ENCODE measurements at regions not wholly inside any gene's neighbourhood (a gene's known extent, or its start where the extent isn't known, plus 50 kb on each side); places are given as distances from the start of the nearest gene placed in this dataset.
"Not testable (repeated sequence)": the region's sequence is repeated elsewhere in the genome, so short reads cannot be mapped to it uniquely, and the experiment has no call there.

DNA sequence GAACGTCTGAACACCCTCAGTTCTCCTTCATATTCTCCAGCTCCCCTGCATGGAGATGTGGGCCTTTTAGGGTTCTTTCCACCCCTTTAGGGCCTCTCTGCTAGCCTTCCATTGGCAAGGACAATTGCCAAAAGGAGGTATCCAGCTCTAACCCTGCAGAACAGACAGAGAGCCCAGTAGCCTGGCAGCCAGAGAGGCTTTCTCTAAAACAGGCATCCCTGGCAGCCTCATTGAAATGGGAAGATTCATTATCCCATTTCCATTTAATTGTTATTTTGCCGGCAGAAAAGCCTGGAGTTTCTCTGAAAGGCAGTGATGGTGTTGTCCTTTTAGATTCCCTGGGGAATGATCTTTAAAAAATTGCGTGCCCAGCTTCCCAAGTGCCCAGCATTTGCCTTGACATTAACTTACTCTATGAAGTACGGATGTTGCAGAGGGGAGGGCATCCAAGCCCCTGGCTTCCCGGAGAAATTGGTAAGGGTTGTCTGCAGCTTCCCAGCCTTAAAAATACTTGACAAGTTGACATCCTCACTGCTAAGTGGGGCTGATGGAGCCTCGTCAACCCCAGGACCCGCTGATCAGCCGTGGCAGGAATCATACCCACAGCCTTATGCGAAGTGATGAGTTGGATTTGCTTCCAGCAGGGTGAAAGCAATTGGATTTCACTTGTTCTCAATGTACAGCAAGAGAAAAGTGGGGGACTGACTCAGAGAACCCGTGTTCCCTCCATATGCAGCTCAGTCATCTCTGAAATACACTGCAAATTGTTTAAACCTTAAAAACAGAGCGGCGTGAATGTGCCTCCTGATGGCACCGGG lies 244.1 kb downstream of the CRLF2 start:
- Mint-ChIP-seq H3K36me3 (no peaks in the 10 kb centered on the region), H3K4me1 (peaks cover 10% of the 10 kb centered on the region), H3K27ac (no peak overlapping the region), H3K27me3 (no peaks in the 10 kb centered on the region), H3K9me3 (no peaks in the 10 kb centered on the region), H3K4me3 (no peak overlapping the region)

- Mint-ChIP-seq H3K27ac (no peak overlapping the region), H3K36me3 (no peaks in the 10 kb centered on the region), H3K9me3 (no peaks in the 10 kb centered on the region), H3K4me1 (peaks cover 10% of the 10 kb centered on the region), H3K27me3 (no peaks in the 10 kb centered on the region), H3K4me3 (no peak overlapping the region)
Measured at GRCh38 chrX:966396-967070, 245.9 kb downstream of the CRLF2 start.

GRCh38 chrX:964831-965416 lies 247.5 kb downstream of the CRLF2 start:
- Mint-ChIP-seq H3K27ac (no peak overlapping the region), H3K36me3 (no peaks in the 10 kb centered on the region), H3K9me3 (no peaks in the 10 kb centered on the region), H3K27me3 (peaks cover 4% of the 10 kb centered on the region), H3K4me1 (peaks cover 10% of the 10 kb centered on the region), H3K4me3 (peak overlapping the region; percentile 28)

DNA sequence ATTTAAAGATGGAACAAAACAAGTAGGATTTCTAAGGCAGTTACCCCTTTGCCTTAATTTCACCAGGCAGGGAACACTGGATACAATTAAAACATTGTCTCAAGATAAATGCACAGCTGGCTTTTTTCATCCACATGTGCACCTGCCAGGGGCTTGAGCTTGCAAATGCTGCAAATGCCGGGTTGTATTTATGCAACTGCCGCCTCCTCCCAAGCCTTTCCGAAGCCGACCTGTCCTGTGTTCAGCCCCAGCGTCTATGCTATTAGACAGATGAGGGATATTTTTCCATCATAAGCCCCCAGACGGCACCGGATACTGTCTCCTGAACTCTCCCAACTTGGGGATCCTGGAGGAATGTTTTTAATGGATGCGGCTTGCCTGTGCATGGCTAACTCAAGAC lies 251.6 kb downstream of the CRLF2 start:
- no peak overlapping the region for H3K27ac Mint-ChIP-seq
- no peaks in the 10 kb centered on the region for H3K9me3 Mint-ChIP-seq
- H3K4me1 Mint-ChIP-seq = peaks cover 10% of the 10 kb centered on the region
- H3K36me3 Mint-ChIP-seq = no peaks in the 10 kb centered on the region
- peaks cover 5% of the 10 kb centered on the region for H3K27me3 Mint-ChIP-seq
- no peak overlapping the region for H3K4me3 Mint-ChIP-seq

- Mint-ChIP-seq H3K4me1 (peaks cover 2% of the 10 kb centered on the region), H3K27me3 (peaks cover 5% of the 10 kb centered on the region), H3K27ac (no peak overlapping the region), H3K4me3 (no peak overlapping the region), H3K36me3 (no peaks in the 10 kb centered on the region), H3K9me3 (no peaks in the 10 kb centered on the region)
Measured at GRCh38 chrX:959595-959994, 252.9 kb downstream of the CRLF2 start.

- not testable (repeated sequence) for H3K27me3 Mint-ChIP-seq, H3K4me1 Mint-ChIP-seq, H3K27ac Mint-ChIP-seq, H3K36me3 Mint-ChIP-seq, H3K9me3 Mint-ChIP-seq, H3K4me3 Mint-ChIP-seq
Measured at GRCh38 chrX:955168-955781, 257.2 kb downstream of the CRLF2 start.

DNA sequence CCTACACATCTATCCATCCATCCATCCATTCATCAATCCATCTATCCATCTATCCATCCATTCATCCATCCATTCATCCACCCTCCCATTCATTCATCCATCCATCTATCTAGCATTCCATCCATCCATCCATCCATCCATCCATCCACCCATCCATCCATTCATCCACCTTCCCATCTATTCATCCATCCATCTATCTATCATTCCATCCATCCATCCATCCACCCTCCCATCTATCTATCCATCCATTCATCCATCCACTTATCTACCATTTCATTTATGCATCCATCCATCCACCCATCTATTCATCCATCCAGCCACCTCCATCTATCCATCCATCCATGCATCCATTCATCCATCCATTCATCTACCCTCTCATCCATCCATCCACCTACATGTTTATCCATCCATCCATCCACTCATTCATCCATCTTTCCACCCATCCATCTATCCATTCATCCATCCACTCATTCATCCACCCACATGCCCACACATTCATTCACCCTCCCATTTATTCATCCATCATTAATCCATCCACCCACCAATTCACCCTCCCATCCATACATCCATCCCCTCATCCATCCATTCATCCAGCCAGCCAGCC lies 258.5 kb downstream of the CRLF2 start:
- H3K4me3 Mint-ChIP-seq = no peak overlapping the region
- no peak overlapping the region for H3K27ac Mint-ChIP-seq
- no peaks in the 10 kb centered on the region for H3K36me3 Mint-ChIP-seq
- H3K27me3 Mint-ChIP-seq = no peaks in the 10 kb centered on the region
- H3K9me3 Mint-ChIP-seq = no peaks in the 10 kb centered on the region
- no peaks in the 10 kb centered on the region for H3K4me1 Mint-ChIP-seq

DNA sequence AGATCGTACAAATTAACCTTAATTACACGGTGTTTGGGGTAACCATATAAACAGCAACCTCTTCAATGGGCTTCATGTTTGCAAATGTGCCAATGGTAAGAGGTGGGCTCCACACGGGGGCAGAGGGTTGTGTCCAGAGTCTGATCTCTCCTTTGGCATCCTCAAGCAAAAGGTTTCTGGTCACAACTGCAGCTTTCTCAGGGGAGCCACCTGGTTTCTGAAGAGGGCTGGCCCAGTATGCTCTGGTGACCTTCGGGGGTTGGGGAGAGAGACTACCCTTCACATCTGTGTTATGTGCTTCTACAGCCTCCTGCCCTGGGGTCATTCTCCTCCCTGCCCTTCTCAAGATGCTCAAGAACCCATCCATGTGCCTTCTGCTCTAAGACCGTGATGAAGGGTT lies 259.6 kb downstream of the CRLF2 start:
- Mint-ChIP-seq H3K27me3 (no peaks in the 10 kb centered on the region), H3K4me3 (no peak overlapping the region), H3K27ac (no peak overlapping the region), H3K36me3 (no peaks in the 10 kb centered on the region), H3K9me3 (no peaks in the 10 kb centered on the region), H3K4me1 (no peaks in the 10 kb centered on the region)

- H3K9me3 Mint-ChIP-seq, H3K27ac Mint-ChIP-seq, H3K36me3 Mint-ChIP-seq, H3K27me3 Mint-ChIP-seq, H3K4me3 Mint-ChIP-seq, H3K4me1 Mint-ChIP-seq: not testable (repeated sequence)
Measured at GRCh38 chrX:947262-947661, 265.2 kb downstream of the CRLF2 start.

DNA sequence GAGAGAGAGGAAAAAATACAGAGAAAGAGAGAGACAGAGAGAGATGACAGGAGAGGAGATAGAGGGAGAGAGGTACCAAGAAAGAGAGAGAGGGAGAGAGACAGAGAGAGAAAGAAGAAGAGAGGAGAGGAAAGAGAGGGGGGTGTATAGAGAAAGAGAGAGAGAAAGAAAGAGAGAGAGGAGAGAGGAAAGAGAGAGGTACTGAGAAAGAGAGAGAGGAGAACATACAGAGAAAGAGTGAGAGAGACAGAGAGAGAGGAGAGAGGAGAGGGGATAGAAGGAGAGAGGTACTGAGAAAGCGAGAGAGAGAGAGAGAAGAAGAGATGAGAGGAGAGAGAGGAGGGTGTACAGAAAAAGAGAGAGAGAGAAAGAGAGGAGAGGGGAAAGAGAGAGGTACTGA lies 269.4 kb downstream of the CRLF2 start:
- Mint-ChIP-seq H3K9me3 (no peaks in the 10 kb centered on the region), H3K4me1 (no peaks in the 10 kb centered on the region), H3K27me3 (peaks cover 15% of the 10 kb centered on the region), H3K36me3 (peaks cover 4% of the 10 kb centered on the region), H3K4me3 (no peak overlapping the region), H3K27ac (no peak overlapping the region)

- H3K27me3 Mint-ChIP-seq = peaks cover 15% of the 10 kb centered on the region
- H3K4me1 Mint-ChIP-seq = no peaks in the 10 kb centered on the region
- no peak overlapping the region for H3K4me3 Mint-ChIP-seq
- no peaks in the 10 kb centered on the region for H3K9me3 Mint-ChIP-seq
- H3K27ac Mint-ChIP-seq = no peak overlapping the region
- peaks cover 4% of the 10 kb centered on the region for H3K36me3 Mint-ChIP-seq
Measured at GRCh38 chrX:940691-941090, 271.8 kb downstream of the CRLF2 start.

DNA sequence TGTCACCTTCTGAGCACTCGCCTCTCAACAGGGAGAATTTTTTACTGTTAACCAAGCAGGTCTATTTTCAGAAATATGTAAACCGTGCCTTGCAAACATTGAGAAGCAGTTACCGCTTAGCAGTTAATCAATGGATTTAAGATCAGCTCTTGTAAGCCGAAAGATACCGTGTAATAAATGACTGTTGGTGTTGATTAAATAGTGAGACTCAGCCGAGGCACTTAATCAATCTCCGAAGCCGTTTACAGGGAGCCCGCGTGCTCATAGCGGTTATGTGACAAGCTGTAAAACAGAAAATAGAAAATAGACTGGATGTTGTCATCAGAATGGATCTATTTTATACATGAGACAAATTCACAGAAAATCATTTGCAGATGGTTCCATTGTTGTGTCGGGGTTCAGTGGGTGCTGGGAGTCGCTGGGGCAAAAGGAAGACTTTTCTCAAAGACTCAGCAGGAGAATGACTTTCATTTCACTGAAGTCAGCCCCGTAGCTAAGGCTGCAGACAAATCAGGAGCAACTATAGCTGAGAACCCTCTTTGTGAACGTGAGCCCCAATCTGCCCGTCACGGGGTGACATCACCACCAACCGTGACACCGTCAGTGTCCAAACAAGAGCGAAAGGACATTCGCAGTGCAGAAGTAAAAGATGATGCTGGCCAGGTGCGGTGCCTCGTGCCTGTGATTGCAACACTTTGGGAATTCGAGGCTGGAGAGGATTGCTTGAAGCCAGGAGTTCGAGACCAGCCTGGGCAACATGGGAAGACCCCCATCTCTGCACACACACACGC lies 275.3 kb downstream of the CRLF2 start:
- H3K4me3 Mint-ChIP-seq = no peak overlapping the region
- no peaks in the 10 kb centered on the region for H3K4me1 Mint-ChIP-seq
- no peaks in the 10 kb centered on the region for H3K9me3 Mint-ChIP-seq
- peaks cover 2% of the 10 kb centered on the region for H3K36me3 Mint-ChIP-seq
- H3K27me3 Mint-ChIP-seq = peaks cover 13% of the 10 kb centered on the region
- H3K27ac Mint-ChIP-seq = no peak overlapping the region

GRCh38 chrX:933611-934010 lies 278.8 kb downstream of the CRLF2 start:
- Mint-ChIP-seq H3K27ac (no peak overlapping the region), H3K4me3 (no peak overlapping the region), H3K4me1 (no peaks in the 10 kb centered on the region), H3K27me3 (no peaks in the 10 kb centered on the region), H3K9me3 (no peaks in the 10 kb centered on the region), H3K36me3 (no peaks in the 10 kb centered on the region)

DNA sequence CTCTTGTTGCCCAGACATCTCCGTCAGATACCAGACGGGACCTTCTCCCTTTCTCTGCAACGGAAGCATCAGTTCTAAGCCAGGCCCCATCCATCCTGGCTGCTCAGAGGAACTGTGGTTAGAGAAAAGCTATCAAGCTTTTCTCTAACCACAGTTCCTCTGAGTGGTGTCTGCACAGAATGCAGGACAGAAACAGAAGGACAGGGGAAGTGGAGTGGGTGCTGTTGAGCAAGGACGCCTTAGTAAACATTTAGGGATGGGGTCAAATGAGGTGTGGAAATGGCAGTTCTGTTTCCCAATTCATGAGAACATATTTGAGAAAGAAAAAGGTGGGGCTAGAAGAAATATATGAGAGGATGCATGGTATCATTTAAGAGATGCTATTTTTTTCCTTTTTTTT lies 283.8 kb downstream of the CRLF2 start:
- Mint-ChIP-seq H3K36me3 (no peaks in the 10 kb centered on the region), H3K27ac (no peak overlapping the region), H3K4me1 (no peaks in the 10 kb centered on the region), H3K27me3 (no peaks in the 10 kb centered on the region), H3K4me3 (no peak overlapping the region), H3K9me3 (no peaks in the 10 kb centered on the region)

DNA sequence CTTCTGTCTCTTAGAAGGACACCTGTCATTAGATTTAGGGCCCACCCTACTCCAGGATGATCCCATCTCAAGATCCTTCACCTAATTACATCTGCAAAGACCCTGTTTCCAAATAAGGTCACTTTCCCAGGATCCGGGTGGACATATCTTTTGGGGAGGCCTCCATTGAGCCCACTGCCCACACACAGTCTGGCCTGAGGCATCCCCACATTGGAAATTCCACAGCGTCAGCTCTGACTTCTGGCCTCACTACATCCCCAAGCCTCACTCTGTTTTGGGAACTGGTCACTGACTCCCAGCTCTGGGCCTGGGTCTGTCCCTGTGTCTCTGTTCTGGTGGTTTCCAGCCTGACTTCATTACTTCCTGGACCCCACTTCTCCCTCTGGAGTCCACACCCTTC lies 285.5 kb downstream of the CRLF2 start:
- H3K36me3 Mint-ChIP-seq = no peaks in the 10 kb centered on the region
- H3K27me3 Mint-ChIP-seq = no peaks in the 10 kb centered on the region
- no peak overlapping the region for H3K27ac Mint-ChIP-seq
- H3K4me3 Mint-ChIP-seq = no peak overlapping the region
- no peaks in the 10 kb centered on the region for H3K9me3 Mint-ChIP-seq
- H3K4me1 Mint-ChIP-seq = no peaks in the 10 kb centered on the region

All from activated naive CD4-positive, alpha-beta T cell treated with anti-CD3 and anti-CD28 coated beads, Interleukin-2, amount 50 U/mL, for 24 hours (primary cell).